PC-3 (cell line): ENCODE measurements at regions not wholly inside any gene's neighbourhood (a gene's known extent, or its start where the extent isn't known, plus 50 kb on each side); places are given as distances from the start of the nearest gene placed in this dataset.

ENCODE experiments used
- ATAC-seq: fragments of 200-7000 bp; cut with Tn5 transposase; 2 replicates; pipeline ENCODE4 v1.9.1; 2020; ENCODE audit warnings: mild to moderate bottlenecking, moderate library complexity
- BruUV-seq: library from RNA; stranded (reverse); fragments of 400-500 nt; replicated peaks from 2 replicates; lab custom pipeline; 2021; lab: Mats Ljungman, UMichigan
- CTCF ChIA-PET: fragments of 300-600 bp; sonication (Branson Sonifier 250); formaldehyde crosslinking; loops from one replicate; lab custom pipeline; 2022; ENCODE audit warnings: antibody characterized with exemption; lab: Charles Lee
- POLR2A ChIA-PET: fragments of 300-600 bp; sonication (Branson Sonifier 250); formaldehyde crosslinking; loops from one replicate; lab custom pipeline; 2022; ENCODE audit warnings: antibody characterized with exemption; ENCODE audit not compliant: unreplicated experiment; lab: Charles Lee
- DNase-seq: peaks from one replicate; pipeline ENCODE4 v3.0.0-alpha.2; 2015
- H2AFZ ChIP-seq: fragments of 300-600 bp; sonication (generic); 2 replicates; pipeline ENCODE4 v1.6.0; 2016; ENCODE audit warnings: antibody characterized with exemption, low read length
- H3F3A ChIP-seq: fragments of 300-600 bp; sonication (generic); one replicate; pipeline ENCODE4 v1.6.0; 2017; ENCODE audit warnings: antibody characterized with exemption, low read length, control low read depth, mild to moderate bottlenecking; ENCODE audit not compliant: unreplicated experiment
- H3K27ac ChIP-seq: fragments of 300-600 bp; sonication (generic); 2 replicates; pipeline ENCODE4 v1.5.1; 2016; ENCODE audit warnings: mild to moderate bottlenecking, low read length
- H3K27me3 ChIP-seq: fragments of 300-600 bp; sonication (generic); 2 replicates; pipeline ENCODE4 v1.6.1; 2016; ENCODE audit warnings: low read length, mixed read lengths
- H3K36me3 ChIP-seq: fragments of 300-600 bp; sonication (generic); 2 replicates; pipeline ENCODE4 v1.6.1; 2016; ENCODE audit warnings: low read depth, mixed run types, low read length, mixed read lengths
- H3K4me1 ChIP-seq: fragments of 300-600 bp; sonication (generic); 2 replicates; pipeline ENCODE4 v1.5.1; 2016; ENCODE audit warnings: low read length; ENCODE audit not compliant: insufficient read depth
- H3K4me2 ChIP-seq: fragments of 300-600 bp; sonication (generic); 2 replicates; pipeline ENCODE4 v1.6.0; 2016; ENCODE audit warnings: low read length
- H3K4me3 ChIP-seq: fragments of 300-600 bp; sonication (generic); 2 replicates; pipeline ENCODE4 v1.5.1; 2016; ENCODE audit warnings: mild to moderate bottlenecking, low read length, mixed read lengths
- H3K79me2 ChIP-seq: fragments of 300-600 bp; sonication (generic); 2 replicates; pipeline ENCODE4 v1.6.1; 2017; ENCODE audit warnings: low read length, mixed read lengths
- H3K9ac ChIP-seq: fragments of 300-600 bp; sonication (generic); 2 replicates; pipeline ENCODE4 v1.6.0; 2016; ENCODE audit warnings: mild to moderate bottlenecking, low read length
- H3K9me2 ChIP-seq: fragments of 300-600 bp; sonication (generic); replicated peaks from 2 replicates; pipeline ENCODE4 v1.6.1; 2016; ENCODE audit warnings: mixed run types, low read length, mixed read lengths
- H3K9me3 ChIP-seq: fragments of 300-600 bp; sonication (generic); 2 replicates; pipeline ENCODE4 v1.6.1; 2016; ENCODE audit warnings: low read length, mixed read lengths
- H4K20me1 ChIP-seq: fragments of 300-600 bp; sonication (generic); 2 replicates; pipeline ENCODE4 v1.6.1; 2016; ENCODE audit warnings: low read length, mixed read lengths
- EZH2 ChIP-seq: fragments of 300-600 bp; sonication (generic); IDR thresholded peaks from one replicate; pipeline ENCODE4 v1.6.1; 2017; ENCODE audit warnings: antibody characterized with exemption, mild to moderate bottlenecking, low read length; ENCODE audit not compliant: unreplicated experiment
- EZH2phosphoT487 ChIP-seq: fragments of 300-600 bp; sonication (generic); IDR thresholded peaks from 2 replicates; pipeline ENCODE4 v1.6.1; 2018; ENCODE audit warnings: mild to moderate bottlenecking, antibody characterized with exemption, low read length, borderline replicate concordance
- intact Hi-C: fragments of 100-400 bp; cut with micrococcal nuclease; formaldehyde crosslinking; loops from 2 replicates; pipeline ENCODE4 v1.9.0; 2023
- TF ChIP-seq, protein P1 (sequence below): fragments of 300-600 bp; sonication (generic); conservative IDR thresholded peaks from 2 replicates; pipeline ENCODE4 v1.5.1; 2017; ENCODE audit warnings: antibody characterized with exemption, low read depth, mild to moderate bottlenecking, low read length

- no peaks in the 10 kb centered on the region for H3K79me2 ChIP-seq
- CTCF ChIA-PET, result no interaction called here
Observed at GRCh38 chr16:64171632-64172031, 950.2 kb downstream of the CDH11 start.

GRCh38 chr16:64168371-64168770 is 953.5 kb downstream of the CDH11 start:
- H3K4me2 ChIP-seq, result no peak overlapping the region
- TF ChIP-seq EZH2 (no peak), EZH2phosphoT487 (no peak)
- TF ChIP-seq, protein P1, sequence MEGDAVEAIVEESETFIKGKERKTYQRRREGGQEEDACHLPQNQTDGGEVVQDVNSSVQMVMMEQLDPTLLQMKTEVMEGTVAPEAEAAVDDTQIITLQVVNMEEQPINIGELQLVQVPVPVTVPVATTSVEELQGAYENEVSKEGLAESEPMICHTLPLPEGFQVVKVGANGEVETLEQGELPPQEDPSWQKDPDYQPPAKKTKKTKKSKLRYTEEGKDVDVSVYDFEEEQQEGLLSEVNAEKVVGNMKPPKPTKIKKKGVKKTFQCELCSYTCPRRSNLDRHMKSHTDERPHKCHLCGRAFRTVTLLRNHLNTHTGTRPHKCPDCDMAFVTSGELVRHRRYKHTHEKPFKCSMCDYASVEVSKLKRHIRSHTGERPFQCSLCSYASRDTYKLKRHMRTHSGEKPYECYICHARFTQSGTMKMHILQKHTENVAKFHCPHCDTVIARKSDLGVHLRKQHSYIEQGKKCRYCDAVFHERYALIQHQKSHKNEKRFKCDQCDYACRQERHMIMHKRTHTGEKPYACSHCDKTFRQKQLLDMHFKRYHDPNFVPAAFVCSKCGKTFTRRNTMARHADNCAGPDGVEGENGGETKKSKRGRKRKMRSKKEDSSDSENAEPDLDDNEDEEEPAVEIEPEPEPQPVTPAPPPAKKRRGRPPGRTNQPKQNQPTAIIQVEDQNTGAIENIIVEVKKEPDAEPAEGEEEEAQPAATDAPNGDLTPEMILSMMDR, result no peak
- no peak for DNase-seq
- ATAC-seq, result no peak
- no peaks in the 10 kb centered on the region for H3K36me3 ChIP-seq
- H3K4me1 ChIP-seq, result no peaks in the 10 kb centered on the region; the same call in 1 of the 2 replicates
- no peaks in the 10 kb centered on the region for H3K27me3 ChIP-seq
- CTCF ChIA-PET, result no interaction called here
- intact Hi-C loops, result no loop called here
- H3K79me2 ChIP-seq, result no peaks in the 10 kb centered on the region
- H2AFZ ChIP-seq, result no peak overlapping the region
- no peaks in the 10 kb centered on the region for H3K9me2 ChIP-seq
- no peak overlapping the region for H3K9ac ChIP-seq
- H4K20me1 ChIP-seq, result no peaks in the 10 kb centered on the region
- H3K27ac ChIP-seq, result no peak overlapping the region
- H3K4me3 ChIP-seq, result no peak overlapping the region
- no TSS peak for BruUV-seq
- POLR2A ChIA-PET, result no interaction called here
- no peaks in the 10 kb centered on the region for H3K9me3 ChIP-seq
- no peaks in the 10 kb centered on the region for H3F3A ChIP-seq

More at GRCh38 chr16:64171632-64172031, 950.2 kb downstream of the CDH11 start:
- DNase-seq (no peak), ATAC-seq (no peak)
- TF ChIP-seq EZH2phosphoT487 (no peak), EZH2 (no peak)
- TF ChIP-seq, protein P1, result no peak
- Histone ChIP-seq H3K27ac (no peak overlapping the region), H3F3A (no peaks in the 10 kb centered on the region), H3K9ac (no peak overlapping the region), H4K20me1 (no peaks in the 10 kb centered on the region), H3K4me2 (no peak overlapping the region), H3K4me1 (no peaks in the 10 kb centered on the region; the same call in 1 of the 2 replicates), H3K9me3 (no peaks in the 10 kb centered on the region), H3K36me3 (no peaks in the 10 kb centered on the region), H3K4me3 (no peak overlapping the region), H2AFZ (no peak overlapping the region), H3K9me2 (no peaks in the 10 kb centered on the region), H3K27me3 (no peaks in the 10 kb centered on the region)
- no TSS peak for BruUV-seq
- POLR2A ChIA-PET, result no interaction called here
- intact Hi-C loops, result no loop called here

GRCh38 chr16:64167936-64168335 is 953.9 kb downstream of the CDH11 start:
- no peak for TF ChIP-seq EZH2
- TF ChIP-seq, protein P1, result no peak
- TF ChIP-seq EZH2phosphoT487, result no peak
- no peak for ATAC-seq
- Histone ChIP-seq H3K9me3 (no peaks in the 10 kb centered on the region), H3K9ac (no peak overlapping the region), H3K27me3 (no peaks in the 10 kb centered on the region), H3K9me2 (no peaks in the 10 kb centered on the region), H3K79me2 (no peaks in the 10 kb centered on the region), H3K36me3 (no peaks in the 10 kb centered on the region), H3K4me3 (no peak overlapping the region), H4K20me1 (no peaks in the 10 kb centered on the region), H3K4me2 (no peak overlapping the region), H3K4me1 (no peaks in the 10 kb centered on the region; the same call in 1 of the 2 replicates), H3F3A (no peaks in the 10 kb centered on the region), H2AFZ (no peak overlapping the region), H3K27ac (no peak overlapping the region)
- no peak for DNase-seq
- ChIA-PET POLR2A (no interaction called here), CTCF (no interaction called here)
- no TSS peak for BruUV-seq
- intact Hi-C loops, result no loop called here
